ENCODE measurements at regions not wholly inside any gene's neighbourhood (a gene's known extent, or its start where the extent isn't known, plus 50 kb on each side); places are given as distances from the start of the nearest gene placed in this dataset.
"Not testable (repeated sequence)": the region's sequence is repeated elsewhere in the genome, so short reads cannot be mapped to it uniquely, and the experiment has no call there.

- DNase-seq (ENCODE audit: low spot score) = no peak
These were observed 750.9 kb downstream of the BRINP3 start for GRCh38 chr1:189726806-189727205.

GRCh38 chr1:189751311-189751710 lies 726.4 kb downstream of the BRINP3 start:
- DNase-seq (ENCODE audit: low spot score) = no peak

GRCh38 chr1:189752461-189752995 lies 725.1 kb downstream of the BRINP3 start:
- DNase-seq (ENCODE audit: low spot score) = no peak

- DNase-seq (ENCODE audit: low spot score) = not testable (repeated sequence)
These were observed 722.6 kb downstream of the BRINP3 start for GRCh38 chr1:189755100-189755499.

GRCh38 chr1:189764391-189765320 lies 713.0 kb downstream of the BRINP3 start:
- DNase-seq (ENCODE audit: low spot score) = no peak

GRCh38 chr1:189769448-189769847 lies 708.2 kb downstream of the BRINP3 start:
- no peak for DNase-seq (ENCODE audit: low spot score)

GRCh38 chr1:189774721-189775287 lies 702.9 kb downstream of the BRINP3 start:
- DNase-seq (ENCODE audit: low spot score) = no peak

- DNase-seq (ENCODE audit: low spot score) = peak; percentile 14
These were observed 702.3 kb downstream of the BRINP3 start for GRCh38 chr1:189775343-189775742.

- no peak for DNase-seq (ENCODE audit: low spot score)
These were observed 698.6 kb downstream of the BRINP3 start for GRCh38 chr1:189779034-189779433.

- DNase-seq (ENCODE audit: low spot score) = no peak
These were observed 695.4 kb downstream of the BRINP3 start for GRCh38 chr1:189782295-189782694.

GRCh38 chr1:189783456-189783855 lies 694.2 kb downstream of the BRINP3 start:
- no peak for DNase-seq (ENCODE audit: low spot score)

- no peak for DNase-seq (ENCODE audit: low spot score)
These were observed 690.9 kb downstream of the BRINP3 start for GRCh38 chr1:189786761-189787160.

GRCh38 chr1:189787201-189787600 lies 690.5 kb downstream of the BRINP3 start:
- DNase-seq (ENCODE audit: low spot score) = no peak

GRCh38 chr1:189790335-189790734 lies 687.3 kb downstream of the BRINP3 start:
- DNase-seq (ENCODE audit: low spot score) = no peak

GRCh38 chr1:189803364-189803763 lies 674.3 kb downstream of the BRINP3 start:
- no peak for DNase-seq (ENCODE audit: low spot score)

- no peak for DNase-seq (ENCODE audit: low spot score)
These were observed 673.3 kb downstream of the BRINP3 start for GRCh38 chr1:189804352-189804751.

- DNase-seq (ENCODE audit: low spot score) = no peak
These were observed 671.9 kb downstream of the BRINP3 start for GRCh38 chr1:189805735-189806134.

- not testable (repeated sequence) for DNase-seq (ENCODE audit: low spot score)
These were observed 667.0 kb downstream of the BRINP3 start for GRCh38 chr1:189810639-189811038.

- DNase-seq (ENCODE audit: low spot score) = no peak
These were observed 665.7 kb downstream of the BRINP3 start for GRCh38 chr1:189811960-189812359.

GRCh38 chr1:189816558-189816957 lies 661.1 kb downstream of the BRINP3 start:
- DNase-seq (ENCODE audit: low spot score) = no peak

GRCh38 chr1:189819751-189820150 lies 657.9 kb downstream of the BRINP3 start:
- DNase-seq (ENCODE audit: low spot score) = no peak

- no peak for DNase-seq (ENCODE audit: low spot score)
These were observed 655.8 kb downstream of the BRINP3 start for GRCh38 chr1:189821833-189822232.

GRCh38 chr1:189834813-189835212 lies 642.9 kb downstream of the BRINP3 start:
- DNase-seq (ENCODE audit: low spot score) = no peak

Data from H4 (cell line).